NCI-H1092 (cell line): ENCODE measurements at regions not wholly inside any gene's neighbourhood (a gene's known extent, or its start where the extent isn't known, plus 50 kb on each side); places are given as distances from the start of the nearest gene placed in this dataset.
"Not testable (repeated sequence)": the region's sequence is repeated elsewhere in the genome, so short reads cannot be mapped to it uniquely, and the experiment has no call there.

ENCODE experiments used
- DNase-seq: peaks from one replicate; lab custom pipeline; 2025; lab: John Stamatoyannopoulos, UW

- DNase-seq, result no peak
Measured at GRCh38 chr4:137956256-137956655, 285.9 kb downstream of the SLC7A11 start.

- DNase-seq, result no peak
Measured at GRCh38 chr4:137955595-137955994, 286.6 kb downstream of the SLC7A11 start.

- DNase-seq, result no peak
Measured at GRCh38 chr4:137952116-137952515, 290.0 kb downstream of the SLC7A11 start.

GRCh38 chr4:137950286-137950685 lies 291.9 kb downstream of the SLC7A11 start:
- DNase-seq, result no peak

GRCh38 chr4:137949746-137950145 lies 292.4 kb downstream of the SLC7A11 start:
- no peak for DNase-seq

DNA sequence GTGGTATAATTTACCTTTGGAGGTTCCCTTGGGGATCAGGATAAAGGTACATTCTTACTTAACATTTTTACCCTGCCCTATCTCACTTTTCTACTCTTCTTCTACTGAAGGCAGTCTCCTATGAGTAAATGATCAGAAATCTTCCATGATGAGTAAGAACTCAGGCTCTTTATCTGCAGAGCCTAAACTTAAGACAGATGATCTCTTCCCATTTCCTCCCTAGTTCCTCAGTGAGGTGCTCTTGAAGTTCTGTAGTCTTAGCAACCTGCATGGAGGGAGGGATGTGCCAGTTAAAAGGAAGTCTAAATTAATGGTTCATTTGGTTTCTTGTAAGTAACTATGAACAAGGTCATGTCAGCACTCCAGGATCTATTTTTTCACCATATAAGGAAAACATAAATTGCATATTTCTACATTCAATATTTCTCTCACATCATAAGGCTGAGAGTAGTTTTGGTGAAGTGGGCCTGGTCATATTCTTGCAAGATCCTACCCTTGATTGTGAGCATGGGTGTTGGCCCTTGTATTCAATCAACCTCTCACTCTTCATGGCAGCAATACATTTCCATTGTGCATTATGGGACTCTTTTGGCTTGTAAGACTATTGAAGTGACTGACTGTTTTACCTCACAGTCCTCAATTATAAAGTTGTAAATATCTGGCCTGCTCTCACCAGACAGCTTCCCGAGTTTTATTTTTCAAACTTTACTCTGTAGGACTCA lies 295.5 kb downstream of the SLC7A11 start:
- no peak for DNase-seq

DNA sequence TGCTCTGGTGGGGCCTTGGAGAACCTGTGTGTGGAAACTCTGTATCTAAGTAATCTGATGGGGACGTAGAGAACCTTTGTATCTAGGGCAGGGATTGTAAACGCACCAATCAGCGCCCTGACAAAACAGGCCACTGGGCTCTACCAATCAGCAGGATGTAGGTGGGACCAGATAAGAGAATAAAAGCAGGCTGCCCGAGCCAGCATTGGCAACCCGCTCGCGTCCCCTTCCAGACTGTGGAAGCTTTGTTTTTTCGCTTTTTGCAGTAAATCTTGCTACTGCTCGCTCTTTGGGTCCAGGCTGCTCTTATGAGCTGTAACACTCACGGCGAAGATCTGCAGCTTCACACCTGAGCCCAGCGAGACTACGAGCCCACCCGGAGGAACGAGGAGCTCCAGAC lies 299.3 kb downstream of the SLC7A11 start:
- DNase-seq, result not testable (repeated sequence)

- DNase-seq, result not testable (repeated sequence)
Measured at GRCh38 chr4:137942015-137942515, 300.1 kb downstream of the SLC7A11 start.

GRCh38 chr4:137934911-137935310 lies 307.2 kb downstream of the SLC7A11 start:
- DNase-seq, result no peak

GRCh38 chr4:137934046-137934445 lies 308.1 kb downstream of the SLC7A11 start:
- no peak for DNase-seq

- DNase-seq, result no peak
Measured at GRCh38 chr4:137927972-137928371, 314.2 kb downstream of the SLC7A11 start.

- no peak for DNase-seq
Measured at GRCh38 chr4:137923494-137923893, 318.7 kb downstream of the SLC7A11 start.

DNA sequence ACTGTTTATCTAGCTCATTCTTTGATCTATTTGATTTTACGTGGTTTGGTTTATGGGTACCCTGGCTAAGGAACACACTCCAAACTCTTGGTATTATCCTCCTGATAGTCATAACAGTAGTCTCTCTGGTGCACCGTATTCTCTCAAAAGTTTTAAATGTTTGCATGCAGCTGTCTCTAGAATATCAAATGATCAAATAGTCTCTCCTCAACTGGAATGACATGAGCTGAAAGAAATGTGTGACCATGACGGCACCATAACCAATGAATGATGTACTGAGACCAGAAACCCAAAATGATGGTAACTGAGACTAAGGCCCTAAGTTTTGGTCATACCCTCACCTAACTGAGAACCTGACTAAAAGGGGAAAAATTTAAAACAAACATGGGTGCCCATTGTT lies 319.4 kb downstream of the SLC7A11 start:
- DNase-seq, result no peak

DNA sequence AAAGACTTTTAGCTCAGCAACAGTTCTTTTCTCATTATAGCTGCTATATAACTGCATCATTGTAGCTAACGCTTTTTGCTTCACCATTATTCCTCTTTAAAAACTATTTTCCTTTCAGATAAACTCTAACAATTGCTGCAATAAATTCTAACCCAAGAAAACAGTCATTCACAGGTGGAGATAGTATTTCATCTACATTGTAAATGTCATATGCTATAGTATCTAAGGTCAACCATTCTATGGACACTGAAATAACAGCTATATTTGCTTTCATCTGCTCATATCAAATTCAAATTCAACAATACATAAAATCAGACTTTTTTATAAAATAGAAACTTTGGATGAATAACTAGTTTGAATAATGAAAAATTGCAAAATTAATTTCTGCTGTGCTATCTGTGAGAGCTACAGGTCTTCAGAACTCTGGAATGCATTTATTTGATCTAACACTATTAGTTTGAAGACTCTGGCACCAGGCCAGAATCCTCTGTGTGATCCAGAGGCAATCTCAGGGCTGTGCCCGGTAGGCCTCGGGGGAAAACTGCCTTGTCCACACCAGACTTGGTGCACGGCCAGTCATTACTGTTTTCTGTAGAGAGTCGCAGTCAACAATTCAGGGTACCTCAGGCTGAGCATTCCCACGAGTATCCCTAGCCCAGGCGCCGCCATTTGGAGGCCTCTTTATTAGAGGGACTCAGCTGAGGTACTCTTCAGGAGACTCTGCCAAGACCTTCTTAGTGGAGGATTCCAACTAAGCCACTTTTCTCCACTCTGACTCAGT lies 332.4 kb downstream of the SLC7A11 start:
- DNase-seq, result peak; percentile 32

GRCh38 chr4:137905930-137906329 lies 336.2 kb downstream of the SLC7A11 start:
- no peak for DNase-seq

- no peak for DNase-seq
Measured at GRCh38 chr4:137901114-137901513, 341.0 kb downstream of the SLC7A11 start.

GRCh38 chr4:137896221-137896737 lies 345.9 kb downstream of the SLC7A11 start:
- DNase-seq, result no peak

- DNase-seq, result not testable (repeated sequence)
Measured at GRCh38 chr4:137895515-137895914, 346.6 kb downstream of the SLC7A11 start.

- DNase-seq, result no peak
Measured at GRCh38 chr4:137892134-137892533, 350.0 kb downstream of the SLC7A11 start.

- no peak for DNase-seq
Measured at GRCh38 chr4:137890812-137891211, 351.3 kb downstream of the SLC7A11 start.

DNA sequence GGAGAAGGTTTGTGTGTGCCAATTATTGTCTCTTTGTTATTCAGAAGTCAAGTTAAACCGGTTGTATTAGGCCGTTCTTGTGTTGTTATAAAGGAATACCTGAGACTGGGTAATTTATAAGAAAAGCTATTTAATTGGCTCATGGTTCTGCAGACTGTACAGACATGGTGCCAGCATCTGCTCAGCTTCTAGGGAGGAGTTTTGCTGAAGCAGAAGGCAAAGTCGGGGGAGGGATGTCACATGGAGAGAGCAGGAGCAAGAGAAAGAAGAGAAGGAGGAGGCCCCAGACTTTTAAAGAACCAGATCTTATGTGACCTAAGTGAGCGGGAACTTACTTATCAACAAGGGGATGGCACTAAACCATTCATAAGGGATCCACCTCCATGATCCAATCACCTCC lies 349.3 kb upstream of the PCDH18 start:
- no peak for DNase-seq

- DNase-seq, result not testable (repeated sequence)
Measured at GRCh38 chr4:137868067-137868466, 335.8 kb upstream of the PCDH18 start.

GRCh38 chr4:137866671-137867070 lies 334.4 kb upstream of the PCDH18 start:
- no peak for DNase-seq
